A204.1 (cell line): ENCODE measurements at regions not wholly inside any gene's neighbourhood (a gene's known extent, or its start where the extent isn't known, plus 50 kb on each side); places are given as distances from the start of the nearest gene placed in this dataset.

Source experiments
- FAIRE-seq: peaks from 2 replicates; lab custom pipeline; 2012; peaks lifted over from hg19 to GRCh38; lab: Jason Lieb, UNC

DNA sequence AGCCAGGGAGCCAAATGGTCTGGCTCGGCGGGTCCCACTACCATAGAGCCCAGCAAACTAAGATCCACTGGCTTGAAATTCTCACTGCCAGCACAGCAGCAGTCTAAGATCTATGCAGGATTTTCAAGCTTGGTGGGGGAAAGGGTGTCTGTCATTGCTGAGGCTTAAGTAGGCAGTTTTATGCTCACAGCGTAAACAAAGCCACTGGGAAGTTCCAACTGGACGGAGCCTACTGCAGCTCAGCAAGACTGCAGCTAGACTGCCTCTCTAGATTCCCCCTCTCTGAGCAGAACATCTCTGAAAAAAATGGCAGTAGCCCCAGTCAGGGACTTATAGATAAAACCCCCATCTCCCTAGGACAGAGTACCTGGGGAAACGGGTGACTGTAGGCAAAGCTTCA lies 277.6 kb upstream of the PHF14 start:
- FAIRE-seq: no peak

DNA sequence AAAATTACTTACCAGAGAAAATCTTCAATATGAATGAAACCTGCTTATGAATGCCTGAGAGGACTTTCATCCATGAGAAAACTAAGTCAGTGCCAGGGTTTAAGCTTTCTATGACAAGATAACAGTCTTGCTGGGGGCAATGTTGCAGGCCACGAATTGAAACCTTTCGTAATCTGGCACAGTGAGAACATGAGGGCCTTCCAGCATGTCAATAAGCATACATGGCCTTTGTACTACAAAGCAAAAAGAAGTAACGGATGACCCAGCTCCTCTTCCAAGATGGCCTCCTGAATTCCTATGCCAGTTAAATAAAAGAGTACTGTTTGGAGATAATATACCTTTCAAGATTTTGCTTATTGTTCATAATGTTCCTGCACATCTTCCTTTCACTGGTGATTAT lies 270.6 kb upstream of the PHF14 start:
- no peak for FAIRE-seq

DNA sequence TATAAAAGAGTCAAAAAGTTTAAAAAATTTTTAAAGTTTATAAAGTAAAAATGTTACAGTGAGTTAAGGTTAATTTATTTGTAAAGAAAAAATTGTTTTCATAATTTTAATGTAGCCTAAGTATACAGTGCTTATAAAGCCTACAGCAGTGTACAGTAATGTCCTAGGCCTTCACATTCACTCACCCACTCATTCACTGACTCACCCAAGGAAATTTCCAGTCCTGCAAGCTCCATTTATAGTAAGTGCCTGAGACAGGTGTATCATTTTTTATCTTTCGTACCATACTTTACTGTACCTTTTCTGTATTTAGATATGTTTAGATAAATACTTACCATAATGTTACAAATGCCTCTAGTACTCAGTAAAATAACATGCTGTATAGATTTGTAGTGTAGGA lies 269.7 kb upstream of the PHF14 start:
- no peak for FAIRE-seq

DNA sequence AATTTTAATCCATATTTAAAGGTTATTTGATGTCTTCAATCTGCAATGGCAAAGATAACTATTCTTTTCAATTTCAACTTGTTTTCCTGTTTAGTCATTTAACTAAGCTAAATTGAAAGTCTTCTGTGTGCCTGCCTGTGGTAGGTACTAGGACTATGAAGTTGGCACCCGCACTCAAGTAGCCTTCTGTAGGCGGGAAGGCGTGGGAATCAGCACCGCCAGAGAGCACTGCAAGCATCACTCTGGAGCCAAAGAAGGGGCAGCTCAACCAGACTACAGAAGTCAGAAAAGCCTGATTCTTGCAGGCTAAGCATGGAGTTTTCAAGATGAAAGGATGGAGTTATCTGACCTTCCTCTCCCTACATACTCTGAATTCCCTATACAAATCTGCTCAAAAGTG lies 269.0 kb upstream of the PHF14 start:
- FAIRE-seq: no peak

DNA sequence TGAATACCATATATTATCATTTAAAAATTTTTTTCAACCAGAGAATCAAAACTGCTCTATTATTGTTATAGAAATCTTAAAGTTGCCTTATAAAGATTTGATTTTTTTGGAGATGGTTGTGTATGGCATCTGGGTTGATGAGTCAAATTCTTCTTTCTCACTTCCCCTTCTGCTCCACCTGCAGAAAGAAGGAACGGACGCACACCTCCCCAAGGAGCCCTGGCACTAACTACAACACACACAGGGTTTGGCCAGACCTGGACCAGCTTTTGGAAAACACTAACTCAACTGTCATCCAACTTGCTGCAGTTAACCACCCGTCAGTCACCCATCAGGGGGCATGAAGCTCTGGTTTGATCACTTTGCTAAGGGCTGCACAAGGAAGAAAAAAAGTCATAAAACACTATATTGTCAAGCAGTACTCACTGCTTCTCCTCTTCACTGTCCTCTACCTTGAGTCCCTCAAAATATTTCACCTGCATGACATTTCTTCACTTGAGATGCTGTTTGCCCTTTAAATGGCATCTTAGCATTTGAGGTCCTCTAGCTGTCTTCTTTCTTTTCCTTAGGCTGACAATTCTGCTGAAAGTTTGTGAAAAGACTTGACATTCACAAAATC lies 266.7 kb upstream of the PHF14 start:
- FAIRE-seq: no peak

DNA sequence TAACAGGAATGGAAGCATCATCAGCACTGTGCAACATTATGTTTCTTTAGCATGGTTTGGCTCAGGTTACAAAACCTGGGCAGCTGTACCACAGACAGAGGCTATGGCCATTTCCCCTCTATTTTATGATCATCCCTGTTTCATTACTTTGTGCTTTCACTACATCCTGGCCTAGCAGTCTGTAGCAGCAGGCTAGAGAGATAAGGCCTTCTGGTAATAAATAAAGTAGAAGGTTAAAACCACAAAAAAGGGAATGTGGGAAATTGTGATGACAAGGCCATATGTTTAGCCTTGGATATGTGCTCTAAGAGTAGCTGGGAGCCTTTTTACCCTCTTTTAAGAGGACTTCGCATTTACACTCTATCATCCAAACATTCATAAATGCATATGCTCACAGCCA lies 266.2 kb upstream of the PHF14 start:
- FAIRE-seq: no peak

DNA sequence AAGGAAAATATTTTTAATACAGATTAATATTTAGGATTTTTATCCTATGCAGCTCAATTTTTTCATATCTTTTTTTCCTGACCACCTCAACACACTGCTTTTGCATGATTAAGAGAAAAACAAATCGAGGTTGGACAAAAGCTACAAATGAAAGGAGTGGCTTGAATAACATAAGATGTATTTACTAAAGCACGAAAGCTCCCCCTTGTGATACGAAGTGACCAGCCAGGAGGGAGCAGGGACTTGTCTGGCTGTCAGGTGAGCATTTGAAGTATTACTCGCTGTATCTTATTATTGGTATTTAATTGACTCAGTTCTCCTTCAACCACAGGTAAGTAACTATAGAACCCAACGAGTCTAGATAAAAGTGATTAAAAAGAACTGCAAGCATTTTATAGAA lies 265.2 kb upstream of the PHF14 start:
- FAIRE-seq: no peak

DNA sequence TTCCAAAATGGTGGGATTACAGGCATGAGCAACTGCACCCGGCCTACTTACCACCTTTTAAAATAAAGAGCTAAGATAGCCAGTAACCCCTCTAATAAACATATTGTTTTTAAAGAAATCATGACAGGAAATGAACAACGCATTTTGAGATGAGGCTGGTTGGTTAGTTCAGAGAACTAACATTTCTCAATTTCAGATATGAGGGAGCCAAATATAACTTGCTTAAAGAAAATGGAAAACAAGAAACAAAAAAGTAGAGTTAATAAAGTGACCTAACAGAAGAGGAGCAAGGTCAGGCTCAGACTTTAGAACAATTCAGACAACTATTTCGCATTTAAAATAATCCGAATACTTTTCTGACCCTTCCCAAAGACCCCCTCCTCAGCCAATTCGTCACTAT lies 254.9 kb upstream of the PHF14 start:
- FAIRE-seq: no peak

DNA sequence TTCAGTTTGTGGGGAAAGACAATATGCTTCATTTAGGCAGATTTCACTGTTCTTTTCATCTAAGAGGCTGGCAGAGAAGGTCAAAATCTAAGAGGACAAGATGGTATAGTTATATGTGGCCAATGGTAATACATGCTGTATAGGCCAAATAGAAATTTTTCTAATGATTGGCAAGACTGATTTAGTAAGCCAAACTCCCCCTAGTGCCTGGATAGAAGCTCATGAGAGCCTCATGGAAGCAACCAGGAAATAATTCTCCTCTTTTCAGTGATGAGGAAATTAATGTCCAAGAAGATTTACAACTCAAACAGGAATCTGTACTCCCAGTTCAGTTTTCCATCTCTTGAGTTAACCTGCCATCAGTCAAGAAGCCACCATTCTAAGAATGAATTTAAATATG lies 253.6 kb upstream of the PHF14 start:
- no peak for FAIRE-seq

DNA sequence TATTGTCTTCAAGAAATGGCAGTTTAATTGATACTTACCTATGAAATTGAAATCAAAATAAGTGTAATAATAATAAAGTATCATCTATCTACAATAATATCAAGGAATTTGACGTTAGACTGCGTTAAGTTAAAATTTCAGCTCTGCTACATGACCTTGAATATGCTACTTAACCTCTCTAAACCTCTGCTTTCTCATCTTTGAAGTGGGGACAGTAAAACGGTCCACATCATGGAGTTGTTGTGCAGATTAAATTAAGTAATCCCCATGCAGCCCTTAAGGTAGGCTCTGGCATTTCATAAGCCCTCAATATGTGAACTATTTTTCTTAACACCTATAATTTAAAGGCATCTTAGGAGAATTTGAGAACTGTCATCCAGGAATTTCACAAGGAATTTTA lies 252.4 kb upstream of the PHF14 start:
- FAIRE-seq: no peak

DNA sequence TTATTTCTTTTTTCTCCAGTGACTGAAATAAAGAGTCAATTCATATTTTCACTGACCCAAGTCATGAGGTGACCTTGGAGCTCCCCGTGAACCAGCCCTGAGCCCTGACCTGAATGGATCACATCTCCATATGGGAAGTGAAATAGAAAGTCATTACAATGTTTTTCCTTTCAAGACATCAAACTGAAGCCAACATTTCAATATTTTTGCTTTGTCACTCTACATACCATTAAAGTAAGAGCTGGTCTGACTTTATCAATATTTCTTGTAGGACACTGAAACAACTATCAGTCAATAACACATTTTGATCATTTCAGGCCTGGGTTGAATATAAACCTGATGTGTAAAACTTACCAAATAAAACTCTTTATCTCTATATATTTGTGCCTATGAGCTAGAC lies 249.8 kb upstream of the PHF14 start:
- FAIRE-seq: no peak

DNA sequence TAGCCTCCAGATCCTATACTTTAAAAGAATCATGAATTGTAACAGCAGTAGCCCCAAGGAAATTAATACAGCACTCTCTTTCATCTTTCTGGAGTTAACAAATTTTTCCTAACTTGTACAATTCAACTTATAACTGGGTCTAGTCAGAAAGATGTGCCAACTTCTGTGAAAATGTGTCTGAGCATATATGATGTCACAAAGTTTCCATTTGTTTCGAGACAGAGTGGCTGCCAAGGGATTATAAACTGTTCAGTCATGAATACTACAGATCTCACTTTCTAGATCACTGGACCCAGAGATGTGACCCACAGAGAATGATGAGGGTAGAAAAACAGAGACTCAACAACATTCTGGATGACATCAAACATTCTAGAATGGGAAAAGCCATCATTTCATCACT lies 249.2 kb upstream of the PHF14 start:
- FAIRE-seq: no peak

DNA sequence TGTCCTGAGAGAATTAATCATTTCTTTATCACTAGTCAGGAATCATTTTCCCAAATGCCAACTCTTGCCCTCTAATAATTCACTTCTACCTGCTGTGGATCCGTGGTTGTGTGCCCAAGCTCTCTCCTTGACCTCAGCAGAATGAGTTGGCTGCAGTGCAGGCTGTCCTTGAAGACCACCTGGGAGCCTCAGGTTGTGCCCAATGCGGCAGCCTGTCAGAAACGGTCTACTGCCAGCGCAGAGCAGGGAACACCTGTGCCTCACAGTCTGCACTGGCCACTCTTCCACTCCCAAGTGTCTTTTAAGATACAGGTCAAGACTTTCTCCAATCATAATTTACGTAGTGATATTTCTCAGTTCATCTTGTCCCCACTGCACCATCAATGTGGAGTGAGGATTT lies 246.0 kb upstream of the PHF14 start:
- no peak for FAIRE-seq

DNA sequence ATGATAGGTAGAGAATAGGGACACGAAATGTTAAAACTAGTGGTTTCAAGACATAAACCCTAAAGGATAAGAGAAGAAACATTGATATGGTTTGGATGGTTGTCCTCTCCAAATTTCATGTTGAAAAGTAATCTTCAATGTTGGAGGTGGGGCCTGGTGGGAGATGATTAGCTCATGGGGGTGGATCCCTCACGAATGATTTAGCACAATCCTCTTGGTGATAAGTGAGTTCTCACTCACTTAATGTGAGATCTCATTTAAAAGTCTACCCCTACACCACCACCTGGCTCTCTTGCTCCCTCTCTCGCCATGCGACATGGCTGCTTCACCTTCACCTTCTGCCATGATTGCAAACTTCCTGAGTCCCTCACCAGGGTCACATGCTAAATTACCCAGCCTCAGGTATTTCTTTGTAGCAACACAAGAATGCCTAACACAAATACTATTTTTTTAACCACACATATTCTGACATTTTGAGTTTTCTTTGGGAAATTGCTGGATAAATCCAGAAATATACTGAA lies 242.4 kb upstream of the PHF14 start:
- FAIRE-seq: no peak

DNA sequence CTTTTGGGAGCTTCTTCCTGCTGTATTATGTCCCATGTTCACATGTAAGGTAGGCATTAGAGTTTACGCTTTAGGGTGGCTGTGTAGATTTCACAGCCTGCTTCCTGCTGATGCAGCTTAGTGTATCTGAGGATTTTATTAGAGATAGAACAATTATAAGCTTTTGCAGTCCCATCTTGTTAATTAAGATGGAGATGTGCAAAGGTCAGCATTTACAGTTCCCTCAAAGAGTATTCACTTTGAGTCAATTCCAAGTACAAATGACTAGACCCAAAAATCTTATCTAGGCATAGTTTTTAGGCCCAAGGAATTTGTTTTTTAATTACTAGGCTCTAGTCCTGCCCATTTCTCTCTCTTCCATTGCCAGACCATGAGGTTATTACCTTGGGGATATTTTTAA lies 239.9 kb upstream of the PHF14 start:
- FAIRE-seq: no peak

DNA sequence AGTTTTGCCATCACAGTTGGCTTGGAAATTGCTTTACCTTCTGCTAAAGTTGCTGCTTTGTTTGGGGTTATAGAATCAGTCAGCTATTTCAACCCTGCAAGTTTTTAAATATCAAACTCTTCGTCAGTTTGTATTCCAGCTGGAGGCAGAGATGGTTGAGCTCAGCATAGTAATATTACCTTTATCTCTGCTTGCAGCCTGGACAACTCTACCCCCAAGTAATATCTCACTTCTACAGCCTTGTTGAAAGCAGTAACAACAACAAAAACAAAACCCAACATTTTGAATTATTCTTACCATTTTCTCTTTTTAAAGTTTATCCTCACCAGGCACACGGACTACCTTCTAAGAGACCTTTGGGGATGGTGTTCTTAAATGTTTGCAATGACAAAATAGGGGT lies 239.1 kb upstream of the PHF14 start:
- FAIRE-seq: no peak

DNA sequence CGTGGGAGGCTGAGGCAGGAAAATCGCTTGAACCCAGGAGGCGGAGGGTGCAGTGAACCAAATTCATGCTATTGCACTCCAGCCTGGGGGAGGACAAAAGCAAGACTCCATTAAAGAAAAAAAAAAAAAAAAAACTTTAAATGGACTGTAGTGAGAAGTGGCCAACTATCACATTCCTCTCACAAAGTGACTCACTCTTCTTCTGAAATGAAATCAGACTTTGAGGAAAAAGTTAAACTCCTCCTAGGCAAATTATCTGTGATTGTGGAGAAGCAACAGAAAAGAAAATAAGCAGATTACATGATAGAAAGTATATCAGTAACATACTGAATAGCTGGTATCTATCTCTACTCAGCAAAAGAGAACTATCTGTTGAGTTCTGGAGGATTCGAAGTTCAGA lies 234.3 kb upstream of the PHF14 start:
- FAIRE-seq: no peak

DNA sequence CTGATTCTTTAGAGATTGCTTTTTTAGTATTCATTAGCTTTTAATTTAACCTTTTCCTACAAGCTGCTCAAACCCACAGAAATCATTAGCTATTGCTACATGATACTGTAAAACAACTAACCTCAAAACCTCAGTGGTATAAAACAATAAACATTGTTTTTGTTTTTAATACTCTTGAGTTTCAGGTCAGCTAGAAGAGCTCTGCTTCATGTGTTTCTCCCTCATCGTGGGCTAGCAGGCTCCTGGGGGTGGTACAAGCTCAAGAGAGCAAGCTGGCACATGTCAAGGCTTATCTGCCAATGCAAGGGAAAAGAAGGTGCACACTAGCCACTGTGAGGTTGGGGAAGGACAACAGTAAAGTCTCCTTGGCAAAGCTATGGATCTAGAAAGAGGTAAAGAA lies 232.9 kb upstream of the PHF14 start:
- no peak for FAIRE-seq

DNA sequence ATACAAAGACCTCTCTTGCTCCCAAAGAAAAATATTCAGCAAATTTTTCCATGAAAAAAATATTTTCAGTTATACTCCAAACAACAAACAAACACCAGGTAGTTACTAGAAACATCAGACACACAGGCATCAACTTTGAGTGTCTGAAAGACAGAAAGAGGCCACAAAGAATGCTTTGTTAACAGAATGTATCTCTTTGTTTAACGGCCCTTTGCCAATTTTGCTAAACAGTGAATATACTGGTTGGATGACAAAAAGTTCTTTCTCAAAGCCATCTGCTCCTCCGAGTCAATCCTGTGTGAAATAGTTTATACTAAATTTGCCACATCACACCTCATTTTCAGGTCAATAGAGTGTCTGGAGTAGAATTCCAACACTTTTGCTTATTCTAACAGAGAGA lies 216.7 kb upstream of the PHF14 start:
- FAIRE-seq: no peak

DNA sequence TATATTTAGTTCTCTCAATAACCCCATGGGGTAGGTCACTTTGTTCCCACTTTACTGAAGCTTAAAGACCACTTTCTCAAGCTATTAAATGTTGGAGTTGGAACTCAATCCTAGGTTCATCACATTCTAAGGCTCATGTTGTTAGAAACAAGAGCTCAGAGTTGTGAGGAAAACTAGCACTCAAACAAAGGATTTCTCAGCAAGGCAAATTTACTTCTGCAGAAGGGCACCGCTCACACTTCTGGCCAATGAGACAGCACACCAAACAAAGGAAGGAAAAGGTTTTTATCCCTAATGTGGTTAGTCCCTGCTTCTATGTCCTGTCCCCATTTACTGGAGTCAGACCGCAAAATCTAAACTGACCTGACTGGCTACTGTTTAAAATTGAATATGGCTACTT lies 214.6 kb upstream of the PHF14 start:
- FAIRE-seq: no peak

DNA sequence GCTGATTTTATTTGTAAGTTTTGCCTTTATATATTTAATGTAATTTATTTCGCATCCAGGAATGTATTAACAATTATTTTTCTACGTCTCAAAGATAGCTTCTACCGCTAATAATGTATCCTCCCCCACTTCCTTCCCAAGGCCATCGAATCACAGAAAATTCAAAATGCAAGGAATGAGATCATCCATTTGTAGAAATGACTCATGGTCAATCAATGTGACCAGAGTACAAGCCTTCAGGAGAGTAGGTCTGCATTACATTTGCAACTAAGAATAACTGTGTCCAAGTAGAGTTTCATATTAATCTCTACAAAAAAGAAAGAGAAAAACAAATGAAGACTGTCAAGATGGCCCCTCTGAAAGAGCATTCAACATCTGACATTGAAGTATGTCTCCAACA lies 205.9 kb upstream of the PHF14 start:
- FAIRE-seq: no peak

DNA sequence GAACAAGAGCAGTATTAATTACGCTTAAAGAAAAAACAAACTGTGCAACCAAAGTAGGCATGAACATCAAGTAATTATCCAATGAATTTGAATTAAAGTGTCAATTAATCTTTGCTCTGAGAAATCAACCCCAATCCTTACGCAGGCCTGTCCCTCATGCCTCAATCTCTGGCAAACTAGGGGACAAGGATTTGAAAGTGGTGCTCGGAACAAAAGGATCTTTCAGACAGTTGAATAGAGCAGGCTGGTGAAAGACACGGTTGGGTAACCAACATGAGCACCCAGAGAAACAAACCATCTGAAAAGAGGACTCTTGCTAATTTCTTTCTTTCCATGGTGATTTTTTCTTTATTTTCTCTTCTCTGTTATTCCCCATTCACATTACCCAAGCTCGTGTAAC lies 203.5 kb upstream of the PHF14 start:
- no peak for FAIRE-seq

DNA sequence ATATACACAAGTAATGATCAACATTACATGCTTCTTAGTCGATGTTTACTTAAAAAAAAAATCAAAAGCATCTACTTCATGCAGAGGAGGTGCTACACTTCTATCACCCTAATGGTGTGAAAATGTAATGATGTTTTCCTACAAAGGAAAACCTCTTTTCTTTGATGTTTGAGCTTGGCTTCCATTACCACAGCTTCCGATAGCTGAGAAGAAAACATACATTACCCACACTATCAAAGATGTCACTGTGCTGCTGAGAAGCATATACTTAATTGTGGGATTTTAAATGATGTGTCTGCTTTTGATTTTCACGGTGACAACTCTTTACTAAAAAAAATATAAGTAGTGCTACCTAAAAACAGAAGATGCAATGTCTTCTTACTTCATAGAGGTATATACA lies 200.2 kb upstream of the PHF14 start:
- FAIRE-seq: no peak

DNA sequence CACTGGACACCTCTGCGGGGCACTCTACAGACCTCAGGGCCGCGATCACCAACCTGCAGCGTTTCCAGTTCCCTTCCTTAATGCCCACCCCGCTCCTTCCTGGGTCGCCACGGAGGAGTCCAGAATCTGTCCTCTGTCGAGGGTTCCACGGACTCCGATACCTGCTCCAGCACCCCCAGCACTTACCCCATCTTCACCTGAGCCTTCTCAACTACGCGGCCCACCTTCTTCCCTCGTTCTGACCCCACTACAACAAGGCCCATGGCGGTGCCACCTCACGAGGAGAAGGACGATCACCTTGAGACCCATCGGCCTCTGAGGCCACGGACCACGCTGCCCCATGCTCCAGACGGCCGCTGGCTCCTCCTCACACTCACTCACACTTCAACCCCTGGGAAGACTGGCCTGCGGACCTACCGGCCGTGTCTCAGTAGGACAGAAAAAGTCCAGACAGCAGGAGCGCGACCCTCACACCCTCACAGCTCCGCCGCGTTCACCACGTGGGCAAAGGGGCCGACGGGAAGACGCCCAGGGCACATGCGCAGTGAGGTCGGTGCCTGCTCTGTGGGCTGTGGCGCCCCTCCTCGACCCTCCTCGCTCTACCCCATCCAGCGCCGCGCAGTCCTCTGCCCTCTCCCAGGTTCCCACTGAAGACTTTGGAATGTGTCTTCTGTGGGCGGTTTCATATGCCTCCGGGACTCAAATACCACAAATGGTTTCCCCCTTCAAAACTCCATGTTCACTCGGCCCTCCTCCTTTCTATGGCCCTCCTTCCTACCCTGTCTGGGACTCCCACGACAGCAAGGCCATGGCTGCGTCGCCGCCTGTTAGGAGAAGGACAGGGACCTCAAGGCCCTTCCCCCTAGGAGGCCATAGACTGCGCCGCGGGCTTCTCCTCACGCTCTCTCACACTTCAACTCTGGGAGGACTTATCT lies 193.9 kb upstream of the PHF14 start:
- no peak for FAIRE-seq
